OCI-LY7 (cell line): ENCODE measurements at regions not wholly inside any gene's neighbourhood (a gene's known extent, or its start where the extent isn't known, plus 50 kb on each side); places are given as distances from the start of the nearest gene placed in this dataset.
A peak's percentile ranks its signal among the peaks of the same experiment; 100 is the strongest.
"Not testable (repeated sequence)": the region's sequence is repeated elsewhere in the genome, so short reads cannot be mapped to it uniquely, and the experiment has no call there.

Experiments
- BruUV-seq: library from RNA; stranded (reverse); fragments of 400-500 nt; replicated peaks from 2 replicates; lab custom pipeline; 2021; lab: Mats Ljungman, UMichigan
- CTCF ChIA-PET: fragments of 300-600 bp; sonication (Branson Sonifier 250); formaldehyde crosslinking; loops from one replicate; lab custom pipeline; 2022; ENCODE audit warnings: antibody characterized with exemption; ENCODE audit not compliant: unreplicated experiment; lab: Charles Lee
- POLR2A ChIA-PET: fragments of 300-600 bp; sonication (Branson Sonifier 250); formaldehyde crosslinking; loops from one replicate; lab custom pipeline; 2022; ENCODE audit warnings: antibody characterized with exemption; lab: Charles Lee
- DNase-seq: peaks from one replicate; pipeline ENCODE4 v3.0.0-alpha.2; 2015; ENCODE audit warnings: low spot score
- H2AFZ ChIP-seq: fragments of 200-600 bp; sonication (generic), shearing (Covaris generic); 2 replicates; pipeline ENCODE4 v1.6.1; 2014; ENCODE audit warnings: mild to moderate bottlenecking, antibody characterized with exemption, low read length, moderate library complexity
- H3K27ac ChIP-seq: fragments of 200-600 bp; sonication (generic); 2 replicates; pipeline ENCODE4 v1.5.1; 2014; ENCODE audit warnings: mixed run types, low read depth, mild to moderate bottlenecking, moderate library complexity, low read length, inconsistent platforms; ENCODE audit not compliant: poor library complexity, severe bottlenecking
- H3K36me3 ChIP-seq: fragments of 200-600 bp; sonication (generic); 2 replicates; pipeline ENCODE4 v1.6.1; 2014; ENCODE audit warnings: mild to moderate bottlenecking, antibody characterized with exemption, low read length, moderate library complexity, mixed read lengths; ENCODE audit not compliant: insufficient read depth
- H3K4me1 ChIP-seq: fragments of 200-600 bp; sonication (generic); 2 replicates; pipeline ENCODE4 v1.5.1; 2014; ENCODE audit warnings: mild to moderate bottlenecking, low read length; ENCODE audit not compliant: insufficient read depth, poor library complexity, severe bottlenecking
- H3K4me2 ChIP-seq: fragments of 200-600 bp; sonication (generic); 2 replicates; pipeline ENCODE4 v1.6.1; 2014; ENCODE audit warnings: mild to moderate bottlenecking, low read length
- H3K4me3 ChIP-seq: fragments of 200-600 bp; sonication (generic); 2 replicates; pipeline ENCODE4 v1.5.1; 2014; ENCODE audit warnings: mild to moderate bottlenecking, low read depth, low read length; ENCODE audit not compliant: poor library complexity, severe bottlenecking
- H3K79me2 ChIP-seq: fragments of 200-600 bp; sonication (generic); 2 replicates; pipeline ENCODE4 v1.6.1; 2016; ENCODE audit warnings: low read depth, mild to moderate bottlenecking, low read length, moderate library complexity, mixed read lengths; ENCODE audit not compliant: insufficient read depth
- H3K9me2 ChIP-seq: fragments of 200-600 bp; sonication (generic); 2 replicates; pipeline ENCODE4 v1.6.1; 2016; ENCODE audit warnings: mild to moderate bottlenecking, low read length, mixed read lengths; ENCODE audit not compliant: insufficient read depth
- H3K9me3 ChIP-seq: fragments of 200-600 bp; sonication (generic); 2 replicates; pipeline ENCODE4 v1.6.1; 2014; ENCODE audit warnings: mild to moderate bottlenecking, mixed run types, low read length, mixed read lengths
- H4K20me1 ChIP-seq: fragments of 200-600 bp; sonication (generic); 2 replicates; pipeline ENCODE4 v1.6.1; 2014; ENCODE audit warnings: mild to moderate bottlenecking, antibody characterized with exemption, low read length, moderate library complexity, mixed read lengths; ENCODE audit not compliant: insufficient read depth
- EZH2phosphoT487 ChIP-seq: fragments of 200-600 bp; sonication (generic); IDR thresholded peaks from 2 replicates; pipeline ENCODE4 v1.6.1; 2018; ENCODE audit warnings: low read depth, borderline replicate concordance, mild to moderate bottlenecking, mixed run types, antibody characterized with exemption, low read length, moderate library complexity, mixed read lengths
- intact Hi-C: fragments of 100-400 bp; cut with micrococcal nuclease; formaldehyde crosslinking; loops from one replicate; pipeline ENCODE4 v1.10.0; 2022; ENCODE audit not compliant: unreplicated experiment
- TF ChIP-seq, protein P1 (sequence below): fragments of 200-600 bp; sonication (generic); conservative IDR thresholded peaks from 2 replicates; pipeline ENCODE4 v1.5.1; 2014; ENCODE audit warnings: mild to moderate bottlenecking, antibody characterized with exemption, low read length, moderate library complexity, mixed read lengths

DNA sequence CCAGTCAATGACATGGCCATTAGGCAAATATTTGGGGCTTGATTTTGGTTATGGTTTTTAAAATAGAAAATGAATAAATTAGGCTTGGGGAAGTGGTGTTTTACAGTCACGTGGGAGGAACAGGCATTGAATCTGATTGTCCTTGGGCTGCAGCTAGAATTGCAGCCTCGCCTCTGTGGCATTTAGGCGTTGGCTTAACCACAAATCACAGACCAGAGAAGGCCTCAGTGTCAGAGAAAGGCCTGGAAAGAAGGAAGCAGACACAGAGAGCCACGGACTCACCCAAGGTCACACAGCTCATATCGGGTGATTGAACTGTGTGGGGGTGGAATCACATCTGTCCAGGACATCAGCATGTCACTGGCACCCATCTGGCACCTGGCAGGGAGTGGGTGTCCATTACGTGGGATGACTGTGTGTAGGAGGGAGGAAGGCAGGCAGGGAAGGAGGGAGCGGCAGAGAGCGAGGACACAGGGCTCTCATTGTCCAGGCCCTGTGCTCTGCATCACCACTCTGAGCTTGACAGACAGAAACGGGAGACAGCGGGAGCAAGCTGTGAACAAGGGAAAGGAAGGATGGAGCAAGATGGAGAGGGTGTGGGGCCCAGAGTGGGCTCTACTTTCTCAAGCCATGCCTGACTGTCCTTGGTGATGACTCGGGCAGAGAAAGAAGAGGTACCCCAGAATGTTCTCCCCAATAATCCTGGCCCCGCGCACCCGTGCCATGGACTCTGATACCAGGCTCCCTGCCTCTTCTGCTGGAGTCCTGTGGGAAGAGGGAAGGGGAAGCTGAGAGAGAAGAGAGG is 186.4 kb downstream of the FAM43A start:
- Histone ChIP-seq H3K27ac (no peak overlapping the region), H4K20me1 (no peaks in the 10 kb centered on the region), H3K4me3 (no peak overlapping the region), H3K4me1 (peaks cover 11% of the 10 kb centered on the region), H3K36me3 (no peaks in the 10 kb centered on the region), H2AFZ (peak overlapping the region; percentile 35; the same call in 1 of the 2 replicates), H3K79me2 (no peaks in the 10 kb centered on the region), H3K4me2 (no peak overlapping the region; the same call in 1 of the 2 replicates), H3K9me2 (no peaks in the 10 kb centered on the region), H3K9me3 (no peaks in the 10 kb centered on the region)
- POLR2A ChIA-PET: interaction anchor here (0.6 to 0.8 kb wide), 2 partner anchors 18 to 45 kb away, joined by 3 read pairs; no protein-coding TSS in a partner anchor
- TF ChIP-seq EZH2phosphoT487: no peak
- TF ChIP-seq, protein P1, sequence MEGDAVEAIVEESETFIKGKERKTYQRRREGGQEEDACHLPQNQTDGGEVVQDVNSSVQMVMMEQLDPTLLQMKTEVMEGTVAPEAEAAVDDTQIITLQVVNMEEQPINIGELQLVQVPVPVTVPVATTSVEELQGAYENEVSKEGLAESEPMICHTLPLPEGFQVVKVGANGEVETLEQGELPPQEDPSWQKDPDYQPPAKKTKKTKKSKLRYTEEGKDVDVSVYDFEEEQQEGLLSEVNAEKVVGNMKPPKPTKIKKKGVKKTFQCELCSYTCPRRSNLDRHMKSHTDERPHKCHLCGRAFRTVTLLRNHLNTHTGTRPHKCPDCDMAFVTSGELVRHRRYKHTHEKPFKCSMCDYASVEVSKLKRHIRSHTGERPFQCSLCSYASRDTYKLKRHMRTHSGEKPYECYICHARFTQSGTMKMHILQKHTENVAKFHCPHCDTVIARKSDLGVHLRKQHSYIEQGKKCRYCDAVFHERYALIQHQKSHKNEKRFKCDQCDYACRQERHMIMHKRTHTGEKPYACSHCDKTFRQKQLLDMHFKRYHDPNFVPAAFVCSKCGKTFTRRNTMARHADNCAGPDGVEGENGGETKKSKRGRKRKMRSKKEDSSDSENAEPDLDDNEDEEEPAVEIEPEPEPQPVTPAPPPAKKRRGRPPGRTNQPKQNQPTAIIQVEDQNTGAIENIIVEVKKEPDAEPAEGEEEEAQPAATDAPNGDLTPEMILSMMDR: no peak
- intact Hi-C loops: loop anchor here (10.0 kb wide), 1 partner anchor 187 kb away; the partner anchor contains the start of gene FAM43A
- DNase-seq: no peak
- CTCF ChIA-PET: no interaction called here
- BruUV-seq: no TSS peak

DNA sequence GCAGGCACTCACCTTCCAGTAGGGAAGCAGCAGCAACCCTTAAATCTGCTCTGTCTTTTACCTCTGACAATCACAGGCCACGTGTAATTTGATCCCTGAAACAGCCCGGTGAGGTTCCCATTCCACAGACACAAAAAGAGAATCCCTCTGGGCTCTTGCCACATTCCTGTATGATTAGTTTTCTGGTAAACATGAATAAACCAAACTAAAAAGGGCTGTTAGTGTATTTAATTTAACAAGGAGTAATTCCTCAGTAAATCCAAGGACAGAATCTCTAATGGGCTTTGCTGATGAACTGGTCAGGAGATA is 186.9 kb downstream of the FAM43A start:
- no peaks in the 10 kb centered on the region for H3K79me2 ChIP-seq
- H3K4me3 ChIP-seq: no peak overlapping the region
- H3K36me3 ChIP-seq: no peaks in the 10 kb centered on the region
- intact Hi-C loops: loop anchor here (10.0 kb wide), 1 partner anchor 188 kb away; the partner anchor contains the start of gene FAM43A
- BruUV-seq: no TSS peak
- no peaks in the 10 kb centered on the region for H4K20me1 ChIP-seq
- H3K9me2 ChIP-seq: no peaks in the 10 kb centered on the region
- no peak overlapping the region for H3K4me2 ChIP-seq
- ChIA-PET CTCF (no interaction called here), POLR2A (interaction anchor here (0.6 kb wide), 1 partner anchor 17 kb away, joined by 3 read pairs; no protein-coding TSS in a partner anchor)
- H3K4me1 ChIP-seq: peaks cover 11% of the 10 kb centered on the region
- no peak for TF ChIP-seq EZH2phosphoT487
- TF ChIP-seq, protein P1: no peak
- no peaks in the 10 kb centered on the region for H3K9me3 ChIP-seq
- H3K27ac ChIP-seq: no peak overlapping the region
- no peak overlapping the region for H2AFZ ChIP-seq
- DNase-seq: no peak

DNA sequence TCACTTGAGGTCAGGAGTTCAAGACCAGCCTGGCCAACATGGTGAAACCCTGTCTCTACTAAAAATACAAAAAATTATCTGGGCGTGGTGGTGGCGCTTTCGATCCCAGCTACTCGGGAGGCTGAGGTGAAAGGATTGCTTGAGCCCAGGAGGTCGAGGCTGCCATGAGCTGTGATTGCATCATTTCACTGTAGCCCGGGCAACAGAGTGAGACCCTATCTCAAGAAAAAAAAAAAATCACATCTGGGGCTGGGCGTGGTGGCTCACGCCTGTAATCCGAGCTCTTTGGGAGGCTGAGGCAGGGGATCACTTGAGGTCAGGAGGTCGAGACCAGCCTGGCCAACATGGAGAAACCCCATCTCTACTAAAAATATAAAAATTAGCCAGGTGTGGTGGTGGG is 187.8 kb downstream of the FAM43A start:
- H3K4me3 ChIP-seq, DNase-seq, H3K4me2 ChIP-seq, H3K27ac ChIP-seq, H3K36me3 ChIP-seq, CTCF ChIA-PET, H2AFZ ChIP-seq, BruUV-seq, H3K79me2 ChIP-seq, H4K20me1 ChIP-seq, H3K9me2 ChIP-seq, H3K9me3 ChIP-seq: not testable (repeated sequence)
- POLR2A ChIA-PET: interaction anchor here (0.6 kb wide), 1 partner anchor 81 kb away, joined by 3 read pairs; no protein-coding TSS in a partner anchor
- intact Hi-C loops: loop anchor here (10.0 kb wide), 1 partner anchor 189 kb away; the partner anchor contains the start of gene FAM43A
- peaks cover 11% of the 10 kb centered on the region for H3K4me1 ChIP-seq
